C4-2B (cell line): ENCODE measurements at regions not wholly inside any gene's neighbourhood (a gene's known extent, or its start where the extent isn't known, plus 50 kb on each side); places are given as distances from the start of the nearest gene placed in this dataset.

Experiments
- ZFX ChIP-seq: fragments of 450-650 bp; IDR thresholded peaks from 2 replicates; pipeline ENCODE4 v1.6.1; 2017
- TF ChIP-seq, protein P1 (sequence below): fragments of 450-650 bp; conservative IDR thresholded peaks from 2 replicates; pipeline ENCODE4 v1.5.1; 2017; ENCODE audit warnings: mild to moderate bottlenecking

DNA sequence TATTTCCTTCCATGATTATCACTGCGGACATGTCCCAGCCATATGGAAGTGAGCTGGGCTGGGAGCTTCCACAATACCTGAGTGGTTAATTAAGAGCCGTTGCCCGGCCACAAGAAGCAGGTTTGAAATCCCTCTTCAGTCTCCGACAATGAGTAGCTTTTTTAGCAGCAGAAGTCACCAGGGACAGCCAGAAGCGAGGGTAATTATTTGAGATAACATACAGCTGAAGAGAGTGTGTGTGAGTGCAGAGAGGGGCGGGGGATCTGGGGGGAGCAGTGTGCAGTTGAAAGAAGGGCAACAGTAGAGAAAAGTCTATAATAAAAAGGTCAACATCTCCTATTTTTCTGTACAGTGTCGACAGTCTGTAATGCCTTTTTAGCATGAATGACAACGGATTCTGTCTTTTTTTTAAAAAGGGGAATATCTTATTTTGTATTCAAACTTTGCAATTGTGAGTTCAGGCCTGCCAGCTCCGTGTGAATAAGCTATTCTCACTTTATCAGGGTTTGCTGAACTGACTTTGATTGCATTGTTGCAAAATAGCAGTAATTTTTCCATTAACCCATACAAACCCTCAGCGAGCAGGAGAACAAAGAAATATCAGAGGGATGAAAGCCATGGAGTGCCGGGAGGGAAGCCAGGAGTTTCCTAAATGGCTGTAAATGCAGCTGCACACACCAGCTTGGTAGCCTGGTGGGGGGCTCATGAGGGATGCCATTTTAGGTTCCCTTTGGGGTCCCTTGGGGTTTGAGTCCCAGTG, 220.3 kb upstream of the IRX3 start:
- TF ChIP-seq, protein P1, sequence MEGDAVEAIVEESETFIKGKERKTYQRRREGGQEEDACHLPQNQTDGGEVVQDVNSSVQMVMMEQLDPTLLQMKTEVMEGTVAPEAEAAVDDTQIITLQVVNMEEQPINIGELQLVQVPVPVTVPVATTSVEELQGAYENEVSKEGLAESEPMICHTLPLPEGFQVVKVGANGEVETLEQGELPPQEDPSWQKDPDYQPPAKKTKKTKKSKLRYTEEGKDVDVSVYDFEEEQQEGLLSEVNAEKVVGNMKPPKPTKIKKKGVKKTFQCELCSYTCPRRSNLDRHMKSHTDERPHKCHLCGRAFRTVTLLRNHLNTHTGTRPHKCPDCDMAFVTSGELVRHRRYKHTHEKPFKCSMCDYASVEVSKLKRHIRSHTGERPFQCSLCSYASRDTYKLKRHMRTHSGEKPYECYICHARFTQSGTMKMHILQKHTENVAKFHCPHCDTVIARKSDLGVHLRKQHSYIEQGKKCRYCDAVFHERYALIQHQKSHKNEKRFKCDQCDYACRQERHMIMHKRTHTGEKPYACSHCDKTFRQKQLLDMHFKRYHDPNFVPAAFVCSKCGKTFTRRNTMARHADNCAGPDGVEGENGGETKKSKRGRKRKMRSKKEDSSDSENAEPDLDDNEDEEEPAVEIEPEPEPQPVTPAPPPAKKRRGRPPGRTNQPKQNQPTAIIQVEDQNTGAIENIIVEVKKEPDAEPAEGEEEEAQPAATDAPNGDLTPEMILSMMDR = no peak
- TF ChIP-seq ZFX = no peak
